ENCODE measurements at regions not wholly inside any gene's neighbourhood (a gene's known extent, or its start where the extent isn't known, plus 50 kb on each side); places are given as distances from the start of the nearest gene placed in this dataset.

DNA sequence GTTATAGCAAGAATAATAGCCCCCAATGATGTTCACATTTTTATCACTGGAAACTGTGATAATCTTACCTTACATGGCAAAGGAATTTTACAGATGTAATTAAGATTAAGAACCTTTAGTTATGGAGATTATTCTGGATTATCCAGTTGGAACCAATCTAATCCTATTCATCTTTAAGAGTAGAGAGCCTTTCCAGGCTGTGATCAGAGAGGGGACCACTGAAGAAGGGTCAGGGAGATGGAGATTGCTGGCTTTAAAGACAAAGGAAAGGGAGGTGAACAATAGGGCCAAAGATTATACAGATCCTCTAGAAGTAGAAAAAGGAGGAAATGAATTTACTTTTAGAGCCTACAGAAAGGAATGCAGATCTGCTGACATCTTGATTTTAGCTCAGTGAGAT is 253.5 kb upstream of the GRIN3A start:
- no peak overlapping the region for H3K4me3 ChIP-seq
- no peaks in the 10 kb centered on the region for H3K9me3 ChIP-seq
- TF ChIP-seq EP300 (IDR thresholded peaks at IDR 0.05) (no peak), POLR2A (IDR thresholded peaks at IDR 0.05) (no peak), POLR2AphosphoS5 (IDR thresholded peaks at IDR 0.05) (no peak)
- TF ChIP-seq, protein P1, sequence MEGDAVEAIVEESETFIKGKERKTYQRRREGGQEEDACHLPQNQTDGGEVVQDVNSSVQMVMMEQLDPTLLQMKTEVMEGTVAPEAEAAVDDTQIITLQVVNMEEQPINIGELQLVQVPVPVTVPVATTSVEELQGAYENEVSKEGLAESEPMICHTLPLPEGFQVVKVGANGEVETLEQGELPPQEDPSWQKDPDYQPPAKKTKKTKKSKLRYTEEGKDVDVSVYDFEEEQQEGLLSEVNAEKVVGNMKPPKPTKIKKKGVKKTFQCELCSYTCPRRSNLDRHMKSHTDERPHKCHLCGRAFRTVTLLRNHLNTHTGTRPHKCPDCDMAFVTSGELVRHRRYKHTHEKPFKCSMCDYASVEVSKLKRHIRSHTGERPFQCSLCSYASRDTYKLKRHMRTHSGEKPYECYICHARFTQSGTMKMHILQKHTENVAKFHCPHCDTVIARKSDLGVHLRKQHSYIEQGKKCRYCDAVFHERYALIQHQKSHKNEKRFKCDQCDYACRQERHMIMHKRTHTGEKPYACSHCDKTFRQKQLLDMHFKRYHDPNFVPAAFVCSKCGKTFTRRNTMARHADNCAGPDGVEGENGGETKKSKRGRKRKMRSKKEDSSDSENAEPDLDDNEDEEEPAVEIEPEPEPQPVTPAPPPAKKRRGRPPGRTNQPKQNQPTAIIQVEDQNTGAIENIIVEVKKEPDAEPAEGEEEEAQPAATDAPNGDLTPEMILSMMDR (IDR thresholded peaks at IDR 0.05) = no peak
- no peaks in the 10 kb centered on the region for H3K36me3 ChIP-seq
- no peak for DNase-seq (ENCODE audit: low spot score in 2 of 2)
- H3K4me1 ChIP-seq = no peaks in the 10 kb centered on the region
- no peaks in the 10 kb centered on the region for H3K27me3 ChIP-seq
- H3K27ac ChIP-seq = no peak overlapping the region

DNA sequence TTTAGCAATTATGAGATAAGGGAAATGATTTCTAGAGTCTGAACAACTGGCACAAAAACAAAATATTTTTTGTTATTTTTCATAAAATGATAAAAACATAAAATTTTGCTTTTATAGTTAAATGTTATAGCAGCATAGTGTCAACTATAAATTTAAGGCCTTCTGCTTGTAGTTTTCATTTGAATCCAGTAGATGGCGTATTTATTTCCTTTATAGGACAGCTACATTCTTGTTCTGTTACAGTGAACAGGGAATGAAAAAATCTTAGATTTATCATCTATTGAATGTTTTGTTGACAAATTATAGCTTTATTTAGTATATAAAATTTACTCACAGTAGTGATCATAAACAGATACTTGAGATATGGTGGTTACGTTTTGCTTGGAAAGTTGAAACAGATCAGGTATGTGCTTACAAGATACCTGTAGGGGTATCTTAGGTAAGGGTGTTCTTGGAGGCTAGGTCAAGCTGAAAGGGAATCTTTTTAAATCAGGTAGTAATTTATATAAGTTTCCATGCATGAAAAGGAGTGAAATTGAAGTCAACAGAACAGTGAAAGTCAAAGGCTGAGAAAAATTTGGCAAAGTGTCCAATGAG is 239.3 kb upstream of the GRIN3A start:
- DNase-seq (ENCODE audit: low spot score in 2 of 2) = no peak
- WGBS = under 1% methylated on average over 2 of the region's 2 CpGs
- H3K4me3 ChIP-seq = no peak overlapping the region

GRCh38 chr9:101970609-101971008 is 232.2 kb upstream of the GRIN3A start:
- Histone ChIP-seq H3K4me1 (no peaks in the 10 kb centered on the region), H3K9me3 (no peaks in the 10 kb centered on the region), H3K4me3 (no peak overlapping the region), H3K27me3 (no peaks in the 10 kb centered on the region), H3K27ac (no peak overlapping the region), H3K36me3 (no peaks in the 10 kb centered on the region)
- no peak for DNase-seq (ENCODE audit: low spot score in 2 of 2)
- TF ChIP-seq, protein P1 (IDR thresholded peaks at IDR 0.05) = no peak
- TF ChIP-seq POLR2AphosphoS5 (IDR thresholded peaks at IDR 0.05) = no peak
- TF ChIP-seq POLR2A (IDR thresholded peaks at IDR 0.05) = no peak
- TF ChIP-seq EP300 (IDR thresholded peaks at IDR 0.05) = no peak

More for the DNA sequence above, 239.3 kb upstream of the GRIN3A start:
- H3K27ac ChIP-seq = no peak overlapping the region
- no peaks in the 10 kb centered on the region for H3K27me3 ChIP-seq
- no peaks in the 10 kb centered on the region for H3K4me1 ChIP-seq
- TF ChIP-seq, protein P1 (IDR thresholded peaks at IDR 0.05) = peak in 1 of 2 donors; percentile 60
- TF ChIP-seq EP300 (IDR thresholded peaks at IDR 0.05) = no peak
- no peak for TF ChIP-seq POLR2A (IDR thresholded peaks at IDR 0.05)
- TF ChIP-seq POLR2AphosphoS5 (IDR thresholded peaks at IDR 0.05) = no peak
- H3K9me3 ChIP-seq = no peaks in the 10 kb centered on the region
- H3K36me3 ChIP-seq = no peaks in the 10 kb centered on the region

GRCh38 chr9:101968392-101968791 is 229.9 kb upstream of the GRIN3A start:
- Histone ChIP-seq H3K4me1 (no peaks in the 10 kb centered on the region), H3K9me3 (no peaks in the 10 kb centered on the region), H3K27ac (no peak overlapping the region), H3K4me3 (no peak overlapping the region), H3K36me3 (no peaks in the 10 kb centered on the region), H3K27me3 (no peaks in the 10 kb centered on the region)
- WGBS = 96% methylated on average over 1 of the region's 1 CpG
- TF ChIP-seq, protein P1 (IDR thresholded peaks at IDR 0.05) = no peak
- TF ChIP-seq POLR2A (IDR thresholded peaks at IDR 0.05) (no peak), POLR2AphosphoS5 (IDR thresholded peaks at IDR 0.05) (no peak), EP300 (IDR thresholded peaks at IDR 0.05) (no peak)
- no peak for DNase-seq (ENCODE audit: low spot score in 2 of 2)

GRCh38 chr9:101966691-101967090 is 228.2 kb upstream of the GRIN3A start:
- TF ChIP-seq, protein P1 (IDR thresholded peaks at IDR 0.05) = no peak
- TF ChIP-seq POLR2AphosphoS5 (IDR thresholded peaks at IDR 0.05) = no peak
- TF ChIP-seq POLR2A (IDR thresholded peaks at IDR 0.05) = no peak
- TF ChIP-seq EP300 (IDR thresholded peaks at IDR 0.05) = no peak
- H3K27ac ChIP-seq = no peak overlapping the region
- H3K27me3 ChIP-seq = no peaks in the 10 kb centered on the region
- no peak overlapping the region for H3K4me3 ChIP-seq
- H3K4me1 ChIP-seq = no peaks in the 10 kb centered on the region
- 67% methylated on average over 1 of the region's 1 CpG for WGBS
- DNase-seq (ENCODE audit: low spot score in 2 of 2) = no peak
- H3K36me3 ChIP-seq = no peaks in the 10 kb centered on the region
- no peaks in the 10 kb centered on the region for H3K9me3 ChIP-seq
